ENCODE measurements at regions not wholly inside any gene's neighbourhood (a gene's known extent, or its start where the extent isn't known, plus 50 kb on each side); places are given as distances from the start of the nearest gene placed in this dataset. TPM values are rescaled to one million over a fixed set of nuclear protein-coding genes. Genes with fewer than 3 reads are reported as not detected.

Small RNAs in the stretch of these regions (small RNA-seq; reads per million reads assigned to genes)
- not detected for gene RNU1-33P

Data from liver (tissue), 1 donor.